KMS-11 (cell line): ENCODE measurements at regions not wholly inside any gene's neighbourhood (a gene's known extent, or its start where the extent isn't known, plus 50 kb on each side); places are given as distances from the start of the nearest gene placed in this dataset.

ENCODE experiments used
- H2AFZ ChIP-seq: fragments of 200-600 bp; sonication (generic); 2 replicates; pipeline ENCODE4 v1.6.1; 2016; ENCODE audit warnings: antibody characterized with exemption, mixed run types, low read depth
- H3K27ac ChIP-seq: fragments of 200-600 bp; sonication (generic); 2 replicates; pipeline ENCODE4 v1.6.1; 2016; ENCODE audit warnings: mild to moderate bottlenecking, mixed run types
- H3K27me3 ChIP-seq: fragments of 200-600 bp; sonication (generic); 2 replicates; pipeline ENCODE4 v1.6.1; 2017; ENCODE audit warnings: mild to moderate bottlenecking, low read depth, mixed run types, moderate library complexity; ENCODE audit not compliant: insufficient read depth
- H3K36me3 ChIP-seq: fragments of 200-600 bp; sonication (generic); 2 replicates; pipeline ENCODE4 v1.6.1; 2017; ENCODE audit warnings: mild to moderate bottlenecking, mixed run types; ENCODE audit not compliant: insufficient read depth
- H3K4me1 ChIP-seq: fragments of 200-600 bp; sonication (generic); 2 replicates; pipeline ENCODE4 v1.6.1; 2016; ENCODE audit warnings: mild to moderate bottlenecking, low read depth, mixed run types; ENCODE audit not compliant: poor library complexity, severe bottlenecking
- H3K4me2 ChIP-seq: fragments of 200-600 bp; sonication (generic); 2 replicates; pipeline ENCODE4 v1.7.0; 2016; ENCODE audit warnings: mild to moderate bottlenecking, mixed run types
- H3K4me3 ChIP-seq: fragments of 200-600 bp; sonication (generic); IDR thresholded peaks from 2 replicates; pipeline ENCODE4 v1.6.1; 2017; ENCODE audit warnings: low read depth, low read length, mixed read lengths; ENCODE audit not compliant: insufficient read depth
- H3K79me2 ChIP-seq: fragments of 200-600 bp; sonication (generic); 2 replicates; pipeline ENCODE4 v1.6.1; 2016; ENCODE audit warnings: low read depth, mixed run types; ENCODE audit not compliant: insufficient read depth
- H3K9ac ChIP-seq: fragments of 200-600 bp; sonication (generic); 2 replicates; pipeline ENCODE4 v1.6.1; 2016; ENCODE audit warnings: mild to moderate bottlenecking, mixed run types
- H4K20me1 ChIP-seq: fragments of 200-600 bp; sonication (generic); 2 replicates; pipeline ENCODE4 v1.6.1; 2016; ENCODE audit warnings: mild to moderate bottlenecking, mixed run types; ENCODE audit not compliant: insufficient read depth
- CTCF ChIP-seq: fragments of 200-600 bp; sonication (generic); conservative IDR thresholded peaks from 2 replicates; pipeline ENCODE4 v1.6.1; 2017; ENCODE audit warnings: low read depth, mild to moderate bottlenecking, antibody characterized with exemption, low read length, moderate library complexity, mixed read lengths

- no peaks in the 10 kb centered on the region; the same call in 1 of the 2 replicates for H3K27me3 ChIP-seq
- no peak for TF ChIP-seq CTCF
- H3K4me1 ChIP-seq: no peaks in the 10 kb centered on the region
- H3K9ac ChIP-seq: no peak overlapping the region
- no peak overlapping the region for H3K4me2 ChIP-seq
- H3K36me3 ChIP-seq: no peaks in the 10 kb centered on the region
- no peaks in the 10 kb centered on the region for H4K20me1 ChIP-seq
- no peak overlapping the region for H3K27ac ChIP-seq
- H3K4me3 ChIP-seq: no peak overlapping the region
- no peak overlapping the region for H2AFZ ChIP-seq
- no peaks in the 10 kb centered on the region for H3K79me2 ChIP-seq
These were observed 53.1 kb upstream of the FBRSL1 start for GRCh38 chr12:132436791-132437251.

DNA sequence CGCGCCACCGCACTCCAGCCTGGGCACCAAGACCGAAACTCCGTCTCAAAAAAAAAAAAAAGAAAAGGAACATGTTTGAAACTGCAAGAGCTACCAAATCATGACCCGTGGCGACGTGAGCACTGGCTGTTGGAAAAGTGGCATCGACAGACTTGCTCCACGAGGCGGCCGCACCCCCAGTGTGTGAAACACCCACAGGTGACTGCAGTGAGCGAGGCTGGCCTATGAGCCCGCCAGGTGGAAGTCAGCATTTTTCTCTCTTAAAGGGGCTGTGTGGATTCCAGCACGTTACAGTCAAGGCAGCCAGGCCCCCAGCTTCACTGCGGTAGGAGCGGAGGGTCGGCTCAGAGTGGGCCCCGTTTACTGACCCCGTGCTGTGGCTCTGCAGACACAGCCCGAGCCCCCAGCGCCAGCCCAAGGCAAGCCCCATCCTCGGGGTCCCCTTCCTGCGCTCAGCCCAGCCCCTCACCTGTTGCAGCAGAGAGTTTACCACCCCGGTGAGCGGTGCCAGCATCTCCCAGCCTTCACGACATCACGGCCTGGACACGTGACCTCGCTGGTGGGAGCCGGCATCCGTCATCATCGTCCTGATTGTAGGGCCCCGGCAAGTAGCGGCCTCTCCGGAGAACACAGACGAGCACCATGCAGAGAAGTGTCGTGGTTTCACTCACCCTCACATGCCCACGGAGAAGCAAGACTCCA lies 54.3 kb upstream of the FBRSL1 start:
- Histone ChIP-seq H3K79me2 (no peaks in the 10 kb centered on the region), H3K27ac (no peak overlapping the region), H3K4me3 (no peak overlapping the region), H3K9ac (no peak overlapping the region), H3K27me3 (no peaks in the 10 kb centered on the region; the same call in 1 of the 2 replicates), H4K20me1 (no peaks in the 10 kb centered on the region), H3K4me1 (no peaks in the 10 kb centered on the region), H3K36me3 (no peaks in the 10 kb centered on the region), H3K4me2 (no peak overlapping the region), H2AFZ (no peak overlapping the region)
- TF ChIP-seq CTCF: no peak

DNA sequence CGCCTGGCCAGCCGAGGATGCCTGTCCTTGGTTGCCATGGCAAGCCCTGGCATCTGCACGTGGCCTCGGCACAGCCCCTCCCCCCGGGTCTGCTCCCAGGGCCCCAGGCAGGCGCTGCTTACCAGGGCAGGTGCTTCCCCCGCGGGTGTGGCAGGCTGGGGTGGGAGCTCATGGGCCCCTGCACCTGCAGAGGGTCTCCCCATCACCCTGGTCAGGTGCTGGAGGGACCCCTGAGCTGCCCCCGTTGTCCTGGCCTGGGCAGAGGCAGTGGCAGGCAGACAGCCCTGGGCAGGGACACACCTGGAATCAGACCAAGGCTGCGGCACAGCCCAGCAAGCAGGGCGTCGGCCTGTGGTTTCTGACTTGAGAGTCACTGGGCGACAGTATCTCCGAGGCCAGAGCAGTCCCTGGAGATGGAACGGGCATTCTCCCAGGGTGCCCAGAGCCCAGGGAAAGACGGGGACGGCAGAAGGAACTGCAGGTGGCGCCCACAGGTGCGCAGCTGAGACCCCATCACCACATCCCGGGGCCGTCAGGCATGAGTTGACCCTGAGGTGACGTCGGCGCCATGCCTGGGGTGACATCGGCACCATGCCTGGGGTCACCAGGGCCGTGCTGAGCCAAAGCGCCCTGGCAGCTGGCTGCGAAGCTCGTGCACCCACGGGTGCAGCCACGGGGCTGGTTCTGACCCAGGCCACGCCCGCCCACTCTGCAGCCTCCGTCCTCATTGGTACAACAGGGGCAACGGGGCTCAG lies 56.1 kb upstream of the FBRSL1 start:
- Histone ChIP-seq H3K9ac (no peak overlapping the region), H4K20me1 (no peaks in the 10 kb centered on the region), H2AFZ (no peak overlapping the region), H3K79me2 (no peaks in the 10 kb centered on the region), H3K4me3 (no peak overlapping the region), H3K36me3 (no peaks in the 10 kb centered on the region), H3K4me1 (no peaks in the 10 kb centered on the region), H3K27me3 (no peaks in the 10 kb centered on the region; the same call in 1 of the 2 replicates), H3K4me2 (no peak overlapping the region), H3K27ac (no peak overlapping the region)
- TF ChIP-seq CTCF: no peak

DNA sequence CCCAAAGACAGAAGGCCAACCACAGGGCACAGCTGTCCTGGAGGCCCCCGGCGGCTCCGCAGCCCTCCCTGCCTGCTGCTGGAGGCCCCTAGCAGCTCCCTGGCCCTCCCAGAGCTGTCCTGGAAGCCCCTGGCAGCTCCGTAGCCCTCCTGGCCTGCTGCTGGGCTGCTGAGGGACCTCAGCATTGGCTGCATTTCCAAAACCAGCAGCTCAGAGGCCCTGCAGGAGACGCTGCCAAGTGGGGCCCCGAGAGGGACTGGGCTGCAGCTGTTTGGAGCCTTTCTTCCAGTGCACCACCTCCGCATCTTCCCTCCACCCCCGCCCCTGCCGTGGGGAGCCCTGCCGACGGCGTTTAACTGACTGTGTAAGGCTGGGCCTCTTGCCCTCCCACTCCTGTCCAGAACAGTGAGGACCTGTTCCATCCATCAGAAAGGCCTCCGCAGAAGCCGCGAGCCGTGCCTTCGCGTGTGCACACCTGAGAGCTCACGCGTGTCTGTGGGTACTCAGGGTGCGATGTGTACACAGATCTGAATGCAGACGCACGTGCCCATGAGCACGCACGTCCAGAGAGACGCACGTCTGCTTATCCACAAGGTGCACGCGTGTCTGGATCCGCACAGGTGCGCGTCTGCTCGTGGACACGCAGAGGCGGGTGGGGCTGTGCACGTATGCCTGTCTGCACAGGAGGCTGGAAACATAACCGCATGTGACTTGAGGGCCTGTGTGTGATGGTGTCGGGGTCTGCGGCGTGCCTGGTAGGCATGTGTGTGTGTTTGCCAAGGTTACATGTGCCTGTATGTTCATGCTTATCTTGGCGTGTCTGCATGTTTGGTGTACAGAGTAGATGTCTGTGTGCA lies 57.0 kb upstream of the FBRSL1 start:
- Histone ChIP-seq H4K20me1 (no peaks in the 10 kb centered on the region), H3K9ac (no peak overlapping the region), H3K4me1 (no peaks in the 10 kb centered on the region), H3K27me3 (no peaks in the 10 kb centered on the region; the same call in 1 of the 2 replicates), H3K4me2 (no peak overlapping the region), H2AFZ (no peak overlapping the region), H3K79me2 (no peaks in the 10 kb centered on the region), H3K27ac (no peak overlapping the region), H3K4me3 (no peak overlapping the region), H3K36me3 (no peaks in the 10 kb centered on the region)
- TF ChIP-seq CTCF: no peak
